Stimulated activated CD4-positive, alpha-beta T cell treated with anti-CD3 and anti-CD28 coated beads, Interleukin-15, amount 100 ng/mL, for 24 hours (primary cell): ENCODE measurements at regions not wholly inside any gene's neighbourhood (a gene's known extent, or its start where the extent isn't known, plus 50 kb on each side); places are given as distances from the start of the nearest gene placed in this dataset.
"Not testable (repeated sequence)": the region's sequence is repeated elsewhere in the genome, so short reads cannot be mapped to it uniquely, and the experiment has no call there.

Source experiments
- DNase-seq: peaks from one replicate; pipeline ENCODE4 v3.0.0-alpha.2; 2020

- DNase-seq = no peak
Measured at GRCh38 chr2:225894236-225894980, 494.9 kb downstream of the NYAP2 start.

GRCh38 chr2:225893151-225893550 is 493.6 kb downstream of the NYAP2 start:
- no peak for DNase-seq

GRCh38 chr2:225891771-225892170 is 492.3 kb downstream of the NYAP2 start:
- DNase-seq = no peak

GRCh38 chr2:225891013-225891412 is 491.5 kb downstream of the NYAP2 start:
- no peak for DNase-seq

DNA sequence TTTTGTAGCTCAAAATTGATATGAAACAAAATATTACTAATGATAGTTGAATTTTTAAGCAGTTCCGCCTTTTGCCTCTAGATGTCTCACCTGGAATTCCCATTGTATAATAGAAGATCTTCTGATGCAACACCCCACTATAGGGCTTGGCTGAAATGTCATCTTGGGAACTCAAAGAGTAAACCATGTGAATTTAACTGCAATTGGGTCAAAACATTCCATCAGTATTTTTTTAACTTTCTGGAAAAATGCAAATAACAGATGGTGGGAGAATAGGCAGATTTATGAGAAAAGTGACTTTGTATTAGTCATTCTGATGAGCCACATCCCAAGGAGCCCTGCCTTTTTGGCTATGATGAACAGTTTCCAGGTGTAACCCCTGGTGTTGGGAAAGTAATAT is 489.9 kb downstream of the NYAP2 start:
- DNase-seq = no peak

DNA sequence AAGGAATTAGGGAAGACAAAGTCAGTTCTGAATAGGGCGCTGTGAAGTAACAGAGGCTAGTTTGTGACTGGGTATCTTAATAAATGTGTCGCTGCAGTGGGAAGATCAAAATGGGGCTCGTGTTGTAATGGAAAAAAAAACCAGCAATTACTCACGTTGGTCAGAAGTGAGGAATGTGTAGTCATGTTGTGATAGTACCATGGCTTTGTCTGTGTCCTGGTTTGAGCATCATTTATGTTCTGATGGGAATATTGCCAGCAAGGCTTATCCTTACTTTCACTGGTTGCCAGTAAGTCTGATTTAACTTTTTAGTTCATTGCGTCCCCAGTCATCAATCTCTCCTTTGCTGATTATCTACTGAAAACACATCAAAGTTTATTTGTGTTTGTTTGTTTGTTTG is 467.6 kb downstream of the NYAP2 start:
- DNase-seq = no peak

GRCh38 chr2:225865468-225865867 is 466.0 kb downstream of the NYAP2 start:
- no peak for DNase-seq

GRCh38 chr2:225864394-225864793 is 464.9 kb downstream of the NYAP2 start:
- DNase-seq = no peak

- DNase-seq = no peak
Measured at GRCh38 chr2:225842939-225843338, 443.4 kb downstream of the NYAP2 start.

- DNase-seq = no peak
Measured at GRCh38 chr2:225841314-225841713, 441.8 kb downstream of the NYAP2 start.

DNA sequence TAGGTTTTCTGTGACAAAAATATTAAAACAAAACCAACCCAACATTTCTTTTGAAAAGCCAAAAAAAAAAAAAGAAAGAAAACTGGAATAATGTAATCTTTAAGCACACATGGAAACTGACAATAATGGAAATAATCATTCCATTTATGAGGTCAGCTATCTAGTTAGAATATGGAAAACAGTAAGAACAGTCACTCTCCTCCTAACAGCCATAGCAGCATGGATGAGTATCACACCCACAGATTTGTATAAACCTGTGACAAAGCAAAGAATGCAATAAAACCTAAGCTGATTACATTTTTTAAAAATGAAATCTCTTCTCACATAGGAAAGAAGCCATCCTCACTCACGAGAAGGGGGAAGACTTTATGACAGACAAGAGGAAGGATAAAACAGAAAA is 437.8 kb downstream of the NYAP2 start:
- no peak for DNase-seq

DNA sequence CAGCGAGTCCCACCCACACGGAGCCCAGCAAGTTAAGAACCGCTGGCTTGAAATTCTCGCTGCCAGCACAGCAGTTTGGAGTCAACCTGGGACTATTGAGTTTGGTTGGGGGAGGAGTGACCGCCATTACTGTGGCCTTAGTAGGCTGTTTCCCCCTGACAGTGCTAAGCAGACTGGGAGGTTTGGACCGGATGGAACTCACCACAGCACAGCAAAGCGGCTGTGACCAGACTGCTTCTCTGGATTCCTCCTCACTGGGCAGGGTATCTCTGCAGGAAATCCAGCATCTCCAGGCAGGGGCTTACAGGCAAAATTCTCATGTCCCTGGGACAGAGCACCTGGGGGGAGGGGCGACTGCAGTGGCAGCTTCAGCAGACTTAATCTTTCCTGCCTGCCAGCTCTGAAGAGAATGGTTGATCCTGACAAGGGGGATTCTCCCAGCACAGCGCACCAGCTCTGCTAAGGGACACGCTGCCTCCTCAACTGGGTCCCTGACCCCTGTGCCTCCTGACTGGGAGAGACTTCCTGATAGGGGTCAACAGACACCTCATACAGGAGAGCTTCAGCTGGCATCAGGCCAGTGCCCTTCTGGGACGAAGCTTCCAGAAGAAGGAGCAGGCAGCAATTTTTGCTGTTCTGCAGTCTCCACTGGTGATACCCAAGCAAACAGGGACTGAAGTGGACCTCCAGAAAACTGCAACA is 425.4 kb downstream of the NYAP2 start:
- no peak for DNase-seq

DNA sequence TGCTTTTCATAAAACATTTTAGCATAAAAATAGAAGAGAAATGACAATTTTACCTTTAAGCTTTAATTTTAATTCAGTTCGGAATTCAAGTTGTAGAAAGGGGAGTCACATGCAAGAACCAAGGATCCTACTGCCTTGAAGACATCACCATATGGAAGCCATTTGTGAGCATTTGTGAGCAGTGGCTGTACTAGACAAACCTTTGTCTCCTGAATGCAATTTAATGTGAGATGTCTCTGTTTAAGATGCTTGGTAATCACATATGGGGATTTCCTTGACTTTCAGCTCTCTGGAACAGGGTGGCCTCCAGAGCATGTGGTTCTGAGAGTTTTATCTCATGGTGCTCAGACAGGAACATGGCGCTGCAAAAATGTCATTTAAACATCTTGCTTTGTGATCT is 421.8 kb downstream of the NYAP2 start:
- DNase-seq = no peak

DNA sequence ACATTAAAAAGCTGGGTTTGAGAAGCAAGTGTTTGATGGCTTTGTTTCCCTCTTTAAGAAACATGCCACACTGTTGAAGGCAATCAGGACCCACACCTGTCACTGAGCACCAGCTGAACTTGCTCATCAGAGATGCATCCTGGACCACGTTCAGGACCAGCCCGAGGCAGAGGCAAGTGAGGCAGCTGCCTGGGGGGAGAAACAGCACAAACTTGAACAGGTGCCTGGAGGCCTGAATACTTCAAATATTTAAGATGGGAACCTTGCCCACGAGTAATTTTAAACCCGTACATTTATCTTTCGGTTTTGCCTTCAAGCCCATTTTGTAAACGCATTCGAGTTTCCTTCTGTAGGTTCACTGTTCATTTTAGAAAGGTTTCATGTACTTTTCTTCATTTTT is 421.3 kb downstream of the NYAP2 start:
- no peak for DNase-seq

DNA sequence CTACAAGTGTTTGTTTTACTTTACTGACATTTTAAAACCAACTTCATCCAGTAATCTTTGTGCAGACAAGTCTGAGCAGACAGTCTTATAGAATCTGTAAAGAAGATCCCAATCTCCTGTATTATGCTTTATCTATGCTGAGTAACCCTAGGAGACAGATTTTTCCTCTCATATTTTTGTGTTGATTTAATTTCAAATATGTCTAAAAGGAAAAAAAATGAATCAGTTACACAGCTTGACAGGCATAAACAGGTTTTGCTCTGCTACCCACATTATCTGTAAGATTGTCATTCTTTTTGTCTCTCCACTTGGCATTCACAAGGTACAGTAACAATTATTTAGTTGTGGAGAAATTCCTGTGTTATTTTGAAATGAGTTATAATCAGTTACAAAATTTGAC is 415.0 kb downstream of the NYAP2 start:
- no peak for DNase-seq

DNA sequence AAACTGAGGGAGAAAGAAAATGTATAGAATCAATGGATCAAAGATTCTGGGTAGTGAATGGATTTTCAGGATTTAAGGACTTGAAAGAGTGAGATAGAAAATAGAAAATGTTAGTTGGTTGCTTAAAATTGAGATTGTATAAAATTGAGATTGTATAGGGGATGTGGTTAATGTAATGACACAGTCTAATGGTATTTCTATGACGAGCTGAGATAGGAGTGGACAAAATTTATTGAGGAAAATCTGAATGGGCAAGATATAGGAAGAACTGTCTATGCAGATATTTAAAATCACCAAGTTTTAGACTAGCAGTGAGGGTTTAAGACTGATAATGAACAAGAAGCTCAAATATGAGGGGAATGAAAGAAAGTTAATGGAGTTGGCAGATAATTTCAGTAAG is 406.6 kb downstream of the NYAP2 start:
- no peak for DNase-seq

- not testable (repeated sequence) for DNase-seq
Measured at GRCh38 chr2:225802076-225802475, 402.6 kb downstream of the NYAP2 start.

GRCh38 chr2:225797394-225797793 is 397.9 kb downstream of the NYAP2 start:
- no peak for DNase-seq

DNA sequence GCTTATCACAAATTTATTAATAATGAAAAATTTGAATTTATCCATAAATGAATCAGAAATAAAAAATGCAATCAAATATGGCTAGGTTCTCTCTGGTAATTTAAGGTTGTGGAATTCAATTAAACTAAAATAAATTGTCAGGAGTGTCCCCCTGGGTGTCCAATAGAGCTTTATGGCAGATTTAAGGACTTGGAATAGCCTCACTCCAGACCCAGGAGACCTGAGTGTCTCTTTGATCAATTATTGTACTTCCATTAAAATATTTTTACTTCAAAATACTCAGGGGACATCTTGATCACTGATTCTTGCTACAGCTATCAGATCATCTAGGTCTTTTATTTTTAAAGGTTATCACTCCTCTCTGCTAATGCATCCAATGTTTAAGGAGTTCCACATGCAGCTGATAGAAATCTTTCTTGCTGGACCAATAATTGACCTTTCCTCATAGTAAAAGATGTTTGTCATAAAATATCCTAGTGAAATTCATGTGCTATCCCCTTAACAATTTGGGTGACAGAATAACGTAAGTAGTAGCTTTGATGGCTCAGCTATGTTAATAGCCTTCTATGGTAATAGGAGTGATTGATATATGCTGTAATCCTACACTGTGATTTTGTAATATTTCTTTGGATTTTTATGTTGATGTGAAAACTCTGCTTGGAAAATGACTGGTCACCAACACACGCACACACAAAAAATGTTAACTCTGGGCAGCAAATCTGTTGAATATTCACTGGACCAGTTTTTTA is 395.3 kb downstream of the NYAP2 start:
- DNase-seq = no peak

GRCh38 chr2:225793736-225794550 is 394.4 kb downstream of the NYAP2 start:
- no peak for DNase-seq

- DNase-seq = no peak
Measured at GRCh38 chr2:225788571-225789094, 389.1 kb downstream of the NYAP2 start.

DNA sequence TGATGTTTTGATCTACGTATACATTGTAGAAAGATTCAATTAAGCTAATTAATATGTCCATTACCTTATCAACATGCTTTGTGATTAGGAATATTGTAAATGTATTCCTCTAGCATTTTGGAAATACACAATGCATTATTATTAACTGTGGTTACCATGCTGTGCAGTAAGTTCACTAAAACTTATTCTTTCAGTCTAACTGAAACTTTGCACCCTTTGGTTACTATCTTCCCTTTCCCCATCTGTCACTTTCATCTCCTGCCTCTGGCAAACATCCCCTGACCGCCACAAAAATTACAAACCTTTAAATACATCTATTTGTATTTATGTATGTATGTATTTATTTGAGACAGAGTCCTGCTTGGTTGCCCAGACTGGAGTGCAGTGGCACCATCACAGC is 388.0 kb downstream of the NYAP2 start:
- DNase-seq = no peak

- no peak for DNase-seq
Measured at GRCh38 chr2:225781991-225782390, 382.5 kb downstream of the NYAP2 start.
